Keratinocyte (primary cell): ENCODE measurements at regions not wholly inside any gene's neighbourhood (a gene's known extent, or its start where the extent isn't known, plus 50 kb on each side); places are given as distances from the start of the nearest gene placed in this dataset.

ENCODE experiments used
- DNase-seq: peaks from one replicate; pipeline ENCODE4 v3.0.0-alpha.2; 2011; ENCODE audit warnings: low read depth, missing footprints, low spot score
- FAIRE-seq: peaks from 2 replicates; lab custom pipeline; 2011; peaks lifted over from hg19 to GRCh38; lab: Jason Lieb, UNC
- H2AFZ ChIP-seq: 2 replicates; pipeline ENCODE4 v1.6.0; 2012; ENCODE audit warnings: low read length, control low read depth, inconsistent platforms; ENCODE audit not compliant: control insufficient read depth
- H3K27ac ChIP-seq: 2 replicates; pipeline ENCODE4 v1.5.1; 2011; ENCODE audit warnings: low read length; ENCODE audit not compliant: control insufficient read depth, insufficient read depth
- H3K27me3 ChIP-seq: 3 replicates; pipeline ENCODE4 v1.6.0; 2011; ENCODE audit warnings: low read length; ENCODE audit not compliant: control insufficient read depth, insufficient read depth; ENCODE audit errors: extremely low read depth
- H3K36me3 ChIP-seq, 2 experiments: 2 replicates in 1 of 2; 3 replicates in 1 of 2; pipeline ENCODE4 v1.5.1; 2011; ENCODE audit warnings: low read length in 2 of 2, mild to moderate bottlenecking in 1 of 2; ENCODE audit not compliant: control insufficient read depth in 2 of 2, insufficient read depth in 2 of 2; ENCODE audit errors: extremely low read depth in 1 of 2
- H3K4me1 ChIP-seq: 3 replicates; pipeline ENCODE4 v1.5.1; 2011; ENCODE audit warnings: low read length; ENCODE audit not compliant: control insufficient read depth, insufficient read depth; ENCODE audit errors: extremely low read depth
- H3K4me2 ChIP-seq: 3 replicates; pipeline ENCODE4 v1.6.0; 2011; ENCODE audit warnings: low read depth, low read length; ENCODE audit not compliant: control insufficient read depth, insufficient read depth; ENCODE audit errors: extremely low read depth
- H3K4me3 ChIP-seq, 3 experiments: fragments of 200-600 bp in 1 of 3; sonication (generic) in 1 of 3; 2 replicates in 2 of 3; 3 replicates in 1 of 3; pipeline ENCODE4 v1.5.1; 2011 to 2016; ENCODE audit warnings: low read length in 3 of 3, mild to moderate bottlenecking in 3 of 3, control low read depth in 2 of 3, inconsistent platforms in 1 of 3, low read depth in 1 of 3, mixed read lengths in 1 of 3, mixed run types in 1 of 3, moderate library complexity in 1 of 3; ENCODE audit not compliant: control insufficient read depth in 2 of 3, insufficient read depth in 2 of 3; ENCODE audit errors: extremely low read depth in 1 of 3
- H3K79me2 ChIP-seq: 2 replicates; pipeline ENCODE4 v1.6.0; 2012; ENCODE audit warnings: low read length; ENCODE audit not compliant: control insufficient read depth, insufficient read depth
- H3K9ac ChIP-seq: 3 replicates; pipeline ENCODE4 v1.6.0; 2011; ENCODE audit warnings: low read length; ENCODE audit not compliant: control insufficient read depth, insufficient read depth; ENCODE audit errors: extremely low read depth
- H3K9me1 ChIP-seq: 3 replicates; pipeline ENCODE4 v1.6.0; 2011; ENCODE audit warnings: low read length; ENCODE audit not compliant: control insufficient read depth, insufficient read depth; ENCODE audit errors: extremely low read depth
- H3K9me3 ChIP-seq: 2 replicates; pipeline ENCODE4 v1.5.1; 2012; ENCODE audit warnings: low read depth, low read length; ENCODE audit not compliant: control insufficient read depth
- H4K20me1 ChIP-seq: 3 replicates; pipeline ENCODE4 v1.6.0; 2011; ENCODE audit warnings: low read length; ENCODE audit not compliant: control insufficient read depth, insufficient read depth; ENCODE audit errors: extremely low read depth
- CTCF ChIP-seq, 3 experiments: IDR thresholded peaks in 1 of 3; conservative IDR thresholded peaks in 1 of 3; optimal IDR thresholded peaks in 1 of 3; 2 replicates in 2 of 3; 3 replicates in 1 of 3; pipeline versions ENCODE3 to v1.5.1; 2011; ENCODE audit warnings: low read length in 3 of 3, mild to moderate bottlenecking in 3 of 3, moderate library complexity in 2 of 3, control low read depth in 1 of 3, inconsistent platforms in 1 of 3; ENCODE audit not compliant: insufficient read depth in 2 of 3; ENCODE audit errors: extremely low read depth in 1 of 3
- EZH2 ChIP-seq: IDR thresholded peaks from one replicate; pipeline ENCODE4 v1.6.1; 2012; ENCODE audit warnings: inconsistent platforms, mild to moderate bottlenecking, low read length, moderate library complexity
- dilution Hi-C: fragments of 300-500 bp; cut with MboI; formaldehyde crosslinking; loops from one replicate; pipeline ENCODE4 v1.7.0; 2020; ENCODE audit warnings: low sequenced_read_pairs; ENCODE audit not compliant: extremely low pct_ligation_motif_present

GRCh38 chr5:179478624-179479023, 71.7 kb upstream of the RUFY1 start:
- dilution Hi-C loops, result no loop called here
- Histone ChIP-seq H3K4me1 (no peaks in the 10 kb centered on the region), H3K27me3 (no peaks in the 10 kb centered on the region), H3K4me2 (no peak overlapping the region), H3K36me3 (no peaks in the 10 kb centered on the region), H2AFZ (no peak overlapping the region), H3K9ac (no peak overlapping the region), H3K79me2 (no peaks in the 10 kb centered on the region), H3K9me3 (peaks cover 2% of the 10 kb centered on the region), H3K4me3 (no peak overlapping the region), H4K20me1 (no peaks in the 10 kb centered on the region), H3K27ac (no peak overlapping the region), H3K9me1 (no peaks in the 10 kb centered on the region)
- no peak for FAIRE-seq
- TF ChIP-seq EZH2 (no peak), CTCF (optimal IDR thresholded peaks at IDR 0.05 in 1 of 3, IDR thresholded peaks at IDR 0.05 in 1 of 3, conservative IDR thresholded peaks at IDR 0.05 in 1 of 3; ENCODE audit: extremely low read depth in 1 of 3, insufficient read depth in 2 of 3, low read length in 3 of 3) (no peak)
- DNase-seq, result no peak

DNA sequence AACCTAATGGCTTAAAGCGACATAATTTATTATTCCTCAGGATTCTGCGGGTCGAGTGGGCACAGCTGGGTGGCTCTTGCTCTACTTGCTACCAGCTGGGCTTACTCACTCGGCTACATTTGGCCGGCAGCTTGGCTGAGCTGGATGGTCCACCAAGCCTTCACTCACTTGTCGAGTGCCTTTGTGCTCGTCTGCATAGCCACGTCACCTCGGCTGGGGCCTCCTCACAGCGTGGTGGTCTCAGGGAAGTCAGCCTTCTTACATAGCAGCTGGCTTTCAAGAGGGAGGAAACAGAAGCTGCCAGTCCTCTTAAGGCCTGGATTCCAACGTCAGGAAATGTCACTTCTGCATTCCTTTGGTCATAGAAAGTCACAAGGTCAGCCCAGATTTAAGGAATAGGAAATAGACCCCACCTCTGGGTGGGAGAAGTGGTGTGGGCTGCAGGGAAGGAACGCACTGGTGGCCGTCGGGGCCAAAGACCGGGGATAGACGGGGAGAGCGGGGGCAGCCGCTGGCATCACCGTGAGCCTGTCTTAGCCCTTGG, 75.1 kb upstream of the RUFY1 start:
- Histone ChIP-seq H3K4me1 (no peaks in the 10 kb centered on the region), H3K36me3 (no peaks in the 10 kb centered on the region), H3K9ac (no peak overlapping the region), H3K4me3 (no peak overlapping the region), H3K9me1 (no peaks in the 10 kb centered on the region), H3K27ac (no peak overlapping the region), H2AFZ (no peak overlapping the region), H3K4me2 (no peak overlapping the region), H3K9me3 (peaks cover 2% of the 10 kb centered on the region), H3K27me3 (no peaks in the 10 kb centered on the region), H3K79me2 (no peaks in the 10 kb centered on the region), H4K20me1 (no peaks in the 10 kb centered on the region)
- DNase-seq, result no peak
- no peak for FAIRE-seq
- dilution Hi-C loops, result no loop called here
- TF ChIP-seq EZH2 (no peak), CTCF (optimal IDR thresholded peaks at IDR 0.05 in 1 of 3, IDR thresholded peaks at IDR 0.05 in 1 of 3, conservative IDR thresholded peaks at IDR 0.05 in 1 of 3; ENCODE audit: extremely low read depth in 1 of 3, insufficient read depth in 2 of 3, low read length in 3 of 3) (no peak)
